ENCODE measurements at regions not wholly inside any gene's neighbourhood (a gene's known extent, or its start where the extent isn't known, plus 50 kb on each side); places are given as distances from the start of the nearest gene placed in this dataset.

DNA sequence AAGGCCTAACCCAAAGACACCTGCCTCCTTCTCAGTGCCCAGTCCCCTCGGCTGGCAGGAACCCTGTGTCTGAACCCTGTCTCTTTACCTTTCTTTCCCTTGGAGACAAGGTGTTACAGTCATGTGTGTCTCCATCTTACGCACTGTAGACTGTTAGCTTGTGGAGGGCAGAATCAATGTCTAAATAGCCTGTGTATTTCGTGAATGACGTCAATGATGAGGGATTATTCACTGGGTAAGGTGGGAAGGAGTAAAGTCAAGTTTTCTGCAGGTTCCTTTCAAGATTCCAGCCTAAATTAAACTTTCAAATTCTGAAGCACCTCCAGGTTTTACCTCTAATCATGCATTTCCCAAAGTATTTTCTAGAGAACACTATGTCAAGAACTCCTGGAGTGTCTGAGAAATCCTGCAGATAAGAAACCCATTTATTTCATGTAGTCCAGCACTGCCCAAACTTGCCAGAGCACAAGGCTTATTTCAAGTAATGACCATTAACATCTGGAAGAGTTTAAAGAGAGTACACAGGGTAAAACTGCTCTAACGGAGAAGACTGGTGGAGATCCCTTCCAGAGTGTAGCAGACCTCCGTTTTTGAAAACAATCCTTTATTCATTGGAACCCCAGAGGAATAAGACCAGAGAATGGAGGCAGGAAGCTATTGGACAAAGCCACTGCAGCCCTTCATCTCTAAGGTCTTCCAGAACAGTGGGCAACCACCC lies 72.8 kb downstream of the KCNF1 start:
- DNase-seq (ENCODE audit: low spot score), result no peak

DNA sequence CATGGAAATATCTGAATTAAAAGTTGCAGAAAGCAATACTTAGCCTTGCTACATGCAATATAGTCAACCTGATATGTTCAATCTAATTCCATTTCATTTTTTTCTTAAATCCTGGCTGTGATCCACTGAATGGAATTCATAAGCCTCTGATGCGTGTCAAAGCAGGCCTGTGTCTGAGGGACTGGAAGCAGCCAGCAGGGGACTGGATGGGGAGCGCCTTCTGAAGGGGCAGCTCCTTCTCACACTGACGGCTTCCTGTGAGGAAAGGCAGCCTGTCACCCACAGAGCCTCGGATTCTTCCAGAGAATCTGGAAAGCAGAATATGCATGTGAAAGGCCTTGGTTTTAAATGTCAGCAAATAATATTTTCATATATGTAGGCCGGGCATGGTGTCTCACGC lies 73.5 kb downstream of the KCNF1 start:
- DNase-seq (ENCODE audit: low spot score), result peak; percentile 8

DNA sequence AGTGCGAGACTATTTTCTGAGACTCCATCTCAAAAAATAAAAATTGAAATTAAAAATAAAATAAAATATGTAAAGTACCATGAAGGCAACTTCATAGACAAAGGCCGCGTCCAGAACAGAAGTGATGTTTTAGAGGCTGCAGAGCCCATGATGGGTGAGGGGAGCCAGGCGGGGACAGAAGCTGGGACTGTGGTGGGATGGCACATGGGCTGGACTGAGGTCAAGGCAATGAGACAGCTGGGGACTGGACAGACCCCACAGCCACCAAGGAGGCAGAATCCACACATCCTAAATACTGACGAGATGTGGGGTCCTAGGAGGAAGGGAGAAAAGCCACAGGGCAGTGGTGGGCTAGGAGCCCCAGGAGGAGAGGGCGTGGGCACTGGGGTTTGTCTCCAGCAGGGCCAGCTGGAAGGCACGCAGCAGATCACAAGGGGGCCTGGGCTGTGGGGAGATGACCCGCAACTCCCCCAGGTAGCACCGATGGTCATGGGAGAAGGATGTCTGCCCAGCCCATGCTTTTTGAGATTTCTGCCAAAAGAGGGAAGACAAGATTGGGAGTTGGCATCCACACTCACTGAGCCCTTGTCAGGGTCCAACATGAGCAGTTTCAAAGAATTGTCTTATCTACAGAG lies 74.3 kb downstream of the KCNF1 start:
- DNase-seq (ENCODE audit: low spot score), result peak; percentile 81

DNA sequence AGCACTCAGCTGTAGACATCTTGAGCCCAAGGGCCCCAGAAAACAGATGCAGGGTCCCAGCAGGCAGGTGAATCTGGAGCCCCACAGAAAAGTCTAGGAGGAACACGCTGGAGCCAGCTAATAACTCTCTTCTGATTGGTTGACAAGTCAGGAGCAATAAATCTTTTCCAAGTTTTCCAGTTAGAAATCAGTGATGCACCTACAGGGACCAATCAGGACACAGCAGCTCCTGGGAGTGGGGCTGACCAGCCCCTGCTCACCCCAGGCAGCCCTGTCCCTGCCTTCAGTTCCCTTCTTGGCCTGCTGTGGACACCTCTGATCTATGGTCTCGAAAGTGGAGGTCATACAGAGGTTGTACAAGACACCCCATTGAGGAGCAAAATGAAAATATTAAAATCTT lies 75.7 kb downstream of the KCNF1 start:
- DNase-seq (ENCODE audit: low spot score), result peak; percentile 49

DNA sequence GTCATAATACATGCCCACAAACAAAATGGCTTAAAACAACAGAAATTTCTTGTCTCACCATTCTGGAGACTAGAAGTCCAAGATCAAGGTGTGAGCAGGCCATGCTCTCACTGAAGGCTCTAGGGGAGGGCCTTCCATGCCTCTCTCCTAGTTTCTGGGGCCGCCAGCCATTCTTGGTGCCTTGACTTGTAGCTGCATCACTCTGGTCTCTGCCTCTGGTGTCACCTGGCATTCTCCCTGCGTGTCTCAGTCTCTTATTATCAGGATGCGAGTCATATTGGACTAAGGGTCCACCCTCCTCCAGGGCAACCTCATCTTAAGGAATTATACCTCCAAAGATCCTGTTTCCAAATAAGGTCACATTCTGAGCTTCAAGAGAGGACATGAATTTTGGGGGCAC lies 76.1 kb downstream of the KCNF1 start:
- DNase-seq (ENCODE audit: low spot score), result peak; percentile 16

DNA sequence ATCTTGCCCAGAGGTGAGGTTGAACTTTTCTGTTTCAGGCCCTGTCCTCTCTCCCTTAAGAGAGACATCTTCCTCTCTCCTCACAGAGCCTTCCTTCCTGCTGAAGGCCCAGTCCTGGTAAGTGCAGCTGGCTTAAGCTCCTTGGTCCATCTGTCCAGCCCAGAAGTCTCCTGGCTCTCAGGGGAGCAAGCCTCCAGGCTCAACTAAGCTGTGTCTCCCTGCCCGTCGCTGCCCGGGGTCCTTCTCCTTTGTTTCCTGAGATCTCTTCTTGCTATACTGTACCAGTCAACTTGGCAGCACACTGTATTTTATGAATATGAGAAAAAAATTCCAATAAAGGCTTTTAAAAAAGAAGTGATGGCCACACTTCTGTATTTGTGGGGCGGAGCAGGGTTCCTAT lies 77.4 kb downstream of the KCNF1 start:
- peak; percentile 49 for DNase-seq (ENCODE audit: low spot score)

DNA sequence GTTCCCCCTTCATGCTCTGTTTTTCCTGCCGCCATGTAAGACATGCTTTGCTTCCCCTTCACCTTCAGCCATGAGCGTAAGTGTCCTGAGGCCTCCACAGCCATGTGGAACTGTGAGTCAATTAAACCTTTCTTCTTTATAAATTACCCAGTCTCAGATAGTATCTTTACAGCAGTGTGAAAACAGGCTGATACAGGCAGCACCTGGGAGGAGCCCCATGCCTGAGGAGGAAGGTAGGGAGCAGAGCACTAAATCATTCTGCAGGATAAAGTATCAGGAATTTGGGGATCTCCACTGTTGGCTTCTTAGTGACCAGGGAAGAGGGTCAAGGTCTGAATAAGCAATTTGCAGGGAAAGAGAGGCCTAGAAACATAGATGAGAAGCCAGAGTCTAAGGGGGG lies 78.0 kb downstream of the KCNF1 start:
- peak; percentile 35 for DNase-seq (ENCODE audit: low spot score)

DNA sequence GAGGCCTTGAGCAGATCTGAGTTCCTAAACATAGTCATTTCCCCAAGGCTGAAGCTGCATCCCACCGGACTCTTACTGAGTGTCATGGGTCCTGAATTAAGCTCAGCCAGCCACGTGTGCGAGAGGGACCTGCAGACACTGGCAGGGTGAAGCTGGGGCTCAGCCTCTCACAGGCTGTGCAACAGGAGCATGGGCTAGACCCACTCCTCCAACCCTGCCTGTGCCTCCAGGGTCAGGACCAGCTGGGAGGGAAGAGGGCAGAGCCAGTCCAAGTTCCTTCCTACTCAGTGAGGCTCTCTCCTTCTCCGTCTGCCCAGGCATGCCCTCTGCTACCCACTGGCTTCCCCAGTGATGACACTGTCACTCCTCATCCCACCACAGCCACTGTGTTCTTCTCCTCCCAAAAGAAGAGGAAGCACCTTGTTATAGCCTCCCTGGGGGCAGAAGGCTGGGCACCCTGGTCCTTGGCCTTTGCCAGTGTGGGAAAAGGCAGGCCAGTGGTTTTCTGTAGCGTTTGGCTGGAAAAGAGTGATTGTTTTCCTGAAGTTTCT lies 78.9 kb downstream of the KCNF1 start:
- peak; percentile 62 for DNase-seq (ENCODE audit: low spot score)

DNA sequence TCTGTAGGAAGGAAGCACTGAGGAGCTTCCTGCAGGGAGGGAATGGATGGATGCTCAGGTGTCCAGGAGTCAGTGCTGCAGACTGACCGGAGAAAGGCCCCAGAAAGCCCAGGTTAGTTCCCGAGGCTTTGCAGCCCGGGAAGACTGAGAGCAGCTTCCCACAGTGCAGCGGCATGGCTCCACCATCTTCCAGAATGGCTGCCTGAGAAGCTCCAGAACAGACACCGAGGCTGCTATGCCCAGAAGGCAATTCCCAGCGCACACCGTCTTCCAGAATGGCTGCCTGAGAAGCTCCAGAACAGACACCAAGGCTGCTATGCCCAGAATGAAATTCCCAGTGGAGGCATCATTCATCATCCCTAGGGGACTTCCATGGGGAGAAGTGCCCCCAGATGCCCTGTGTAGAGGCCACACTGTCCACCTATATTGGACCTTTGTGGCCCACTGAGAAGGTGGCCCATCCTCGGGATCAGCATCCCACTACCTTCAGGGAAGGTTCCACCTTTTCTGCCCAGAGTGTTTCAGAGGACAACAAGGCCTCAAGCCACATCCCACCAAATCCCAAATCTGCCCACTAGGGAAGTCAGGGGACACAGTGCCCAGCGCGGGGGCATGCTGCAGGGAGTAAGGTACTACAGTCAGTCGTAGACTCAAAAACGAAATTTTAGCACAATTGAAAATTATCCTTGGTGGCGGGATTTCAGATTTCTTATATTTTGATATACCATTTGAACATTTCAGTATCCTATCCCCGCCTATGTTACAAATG lies 80.5 kb downstream of the KCNF1 start:
- DNase-seq (ENCODE audit: low spot score), result peak; percentile 60

DNA sequence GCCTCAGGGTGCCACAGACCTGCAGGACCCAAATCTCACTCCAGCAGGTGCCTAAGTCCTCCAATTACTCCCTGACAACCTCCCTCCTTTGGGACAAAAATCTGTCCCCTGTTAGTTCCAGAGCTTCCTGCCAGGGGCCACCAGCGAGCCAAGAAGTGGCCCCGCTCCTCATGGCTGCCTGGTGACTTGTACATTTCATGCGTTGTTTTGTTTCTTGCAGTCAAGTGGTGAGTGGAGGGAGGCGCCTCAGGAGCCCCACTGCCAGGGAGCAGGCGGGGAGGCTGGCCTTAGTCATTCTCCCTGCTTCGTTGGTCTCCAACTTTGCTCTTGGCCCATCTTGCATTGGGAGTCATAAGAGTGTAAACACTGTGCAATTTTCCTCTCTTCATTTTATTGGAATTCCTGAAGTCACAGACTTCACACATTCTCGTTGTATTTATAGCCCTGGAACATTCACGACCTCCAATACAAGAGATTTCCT lies 81.3 kb downstream of the KCNF1 start:
- peak; percentile 79 for DNase-seq (ENCODE audit: low spot score)

DNA sequence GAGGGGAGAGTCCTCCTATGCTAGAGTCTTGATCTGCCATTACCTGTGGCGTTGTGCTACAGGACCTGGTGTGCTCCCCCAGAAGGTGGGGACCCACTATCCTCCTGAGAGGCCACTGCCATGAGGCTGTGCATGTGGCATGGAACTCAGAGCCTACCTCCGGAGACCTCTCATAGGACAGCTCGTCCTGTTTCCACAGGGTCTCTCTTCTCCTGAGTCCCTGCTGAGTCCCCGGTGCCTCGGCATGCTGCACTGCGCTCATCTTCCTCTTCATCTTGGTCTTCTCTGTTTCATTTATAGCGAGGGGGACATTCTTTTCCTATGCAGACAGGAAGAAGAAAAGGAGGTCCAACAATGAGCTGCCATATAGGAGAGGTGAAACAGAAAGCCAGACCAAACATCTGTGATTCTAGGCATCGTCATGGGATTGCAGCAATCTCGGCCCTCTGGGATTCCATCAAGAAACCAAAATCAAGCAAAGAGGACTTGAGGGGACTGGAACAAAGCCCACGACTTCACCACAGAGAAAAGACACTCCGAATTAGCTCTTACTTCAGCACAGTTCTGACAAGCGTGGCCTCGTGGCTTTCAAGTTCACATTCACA lies 83.7 kb downstream of the KCNF1 start:
- DNase-seq (ENCODE audit: low spot score), result peak; percentile 59

DNA sequence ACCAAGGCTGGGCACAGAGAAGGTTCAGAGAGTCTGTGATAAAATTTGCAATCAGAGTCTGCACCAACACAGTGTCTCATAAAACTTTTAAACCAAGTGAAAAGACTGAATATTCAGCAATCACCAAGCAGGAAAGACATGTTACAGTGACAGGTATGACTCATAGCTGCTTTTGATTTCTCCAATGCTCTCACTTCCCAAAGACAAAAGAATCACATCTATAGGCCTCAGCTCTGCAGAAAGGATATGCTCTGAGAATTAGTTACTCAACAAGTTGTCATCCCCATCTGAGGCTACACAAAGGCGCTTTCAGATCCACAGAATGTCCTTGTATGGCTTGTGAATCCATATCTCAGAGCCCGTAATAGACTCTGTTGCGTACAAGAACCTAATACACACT lies 92.5 kb downstream of the KCNF1 start:
- no peak for DNase-seq (ENCODE audit: low spot score)

DNA sequence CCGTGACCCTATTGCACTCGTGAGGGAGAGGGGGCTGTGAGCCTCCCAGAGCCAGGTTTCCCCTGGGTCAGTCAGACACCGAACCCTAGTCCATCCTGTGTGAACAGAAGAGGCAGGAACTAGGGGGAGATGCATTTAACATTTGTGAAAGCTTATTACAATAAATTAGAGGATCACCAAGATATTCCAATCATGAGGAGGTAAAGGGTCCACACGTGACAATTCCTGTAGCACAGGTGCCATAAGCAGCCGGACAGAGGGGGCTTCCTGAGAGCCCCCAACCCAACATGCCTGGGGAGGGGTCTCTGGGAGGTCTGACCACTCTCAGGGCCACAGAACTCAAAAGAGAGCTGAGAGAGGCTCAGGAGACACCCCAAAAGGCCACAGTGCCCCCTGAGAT lies 93.3 kb downstream of the KCNF1 start:
- DNase-seq (ENCODE audit: low spot score), result no peak

DNA sequence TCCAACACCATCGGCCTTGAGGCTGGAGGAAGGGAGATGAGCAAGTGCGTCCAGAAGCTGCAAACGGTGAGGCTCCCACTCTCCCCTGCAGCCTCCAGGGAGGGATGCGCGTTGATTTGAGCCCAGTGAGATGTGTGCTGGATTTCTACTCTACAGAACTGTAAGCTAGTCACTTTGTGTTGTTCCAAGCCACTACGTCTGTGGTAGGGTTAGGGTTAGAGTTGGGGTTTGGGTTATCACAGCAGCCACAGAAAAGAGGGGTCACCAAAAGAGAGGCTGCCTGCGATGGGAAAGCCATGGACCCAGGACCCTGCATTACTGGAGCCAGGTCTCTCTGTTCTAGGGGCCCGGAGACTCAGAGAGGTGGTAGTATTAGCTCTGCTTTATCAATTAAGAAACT lies 94.5 kb downstream of the KCNF1 start:
- DNase-seq (ENCODE audit: low spot score), result peak; percentile 51

DNA sequence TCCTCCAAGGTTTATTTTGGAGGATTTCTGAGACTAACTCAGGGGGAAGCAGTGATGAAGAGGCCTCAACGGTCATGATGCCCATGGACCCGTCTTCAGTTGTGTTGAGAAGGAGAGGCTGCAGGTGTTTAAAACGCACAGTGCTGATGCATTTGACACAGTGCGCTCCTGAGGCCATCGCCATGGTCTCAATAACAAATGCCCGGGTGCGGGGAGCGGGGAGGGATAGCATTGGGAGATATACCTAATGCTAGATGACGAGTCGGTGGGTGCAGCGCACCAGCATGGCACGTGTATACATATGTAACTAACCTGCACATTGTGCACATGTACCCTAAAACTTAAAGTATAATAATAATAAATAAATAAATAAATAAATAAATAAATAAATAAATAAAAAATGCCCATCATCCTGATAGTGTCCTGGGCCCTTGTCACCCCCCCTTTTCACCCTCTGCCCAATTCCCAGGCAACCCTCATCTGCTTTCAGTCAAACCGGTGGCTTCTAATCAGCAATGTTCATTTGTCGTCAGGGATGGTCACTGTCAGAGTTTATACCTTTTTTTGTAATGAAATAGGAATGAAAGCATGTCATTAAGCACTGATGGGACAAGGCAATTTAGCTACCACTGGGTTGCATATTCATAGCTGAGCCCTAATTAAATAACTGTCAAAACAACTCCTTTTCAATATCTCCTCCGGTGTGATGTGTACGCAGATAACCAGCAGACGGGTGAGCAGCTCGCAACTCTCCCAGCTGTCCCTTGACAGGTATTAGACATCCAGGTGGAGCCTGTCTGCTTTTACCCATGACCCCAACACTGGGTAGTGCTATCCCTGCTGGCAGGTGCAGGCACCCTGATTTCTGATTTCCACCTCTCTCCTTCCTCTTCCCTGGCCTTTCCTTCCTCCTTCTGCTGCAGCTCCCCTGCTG lies 95.9 kb downstream of the KCNF1 start:
- peak; percentile 74 for DNase-seq (ENCODE audit: low spot score)

DNA sequence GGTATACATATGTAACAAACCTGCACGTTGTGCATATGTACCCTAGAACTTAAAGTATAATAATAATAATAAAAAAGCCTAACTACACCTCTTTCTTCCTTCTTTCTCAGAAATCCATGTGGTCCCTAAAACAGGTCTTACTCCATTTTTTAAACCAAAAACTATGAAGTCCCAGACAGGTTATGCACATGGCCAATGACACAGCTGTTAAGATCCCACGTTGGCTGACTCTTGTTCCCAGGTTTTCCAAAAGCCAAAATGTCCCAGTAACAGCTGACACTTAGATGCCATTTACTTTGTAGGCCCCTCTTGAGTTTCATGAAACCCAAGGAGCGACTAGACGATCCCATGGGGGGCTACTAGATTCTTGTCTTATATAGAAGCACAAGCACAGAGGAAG lies 97.0 kb downstream of the KCNF1 start:
- DNase-seq (ENCODE audit: low spot score), result peak; percentile 11

DNA sequence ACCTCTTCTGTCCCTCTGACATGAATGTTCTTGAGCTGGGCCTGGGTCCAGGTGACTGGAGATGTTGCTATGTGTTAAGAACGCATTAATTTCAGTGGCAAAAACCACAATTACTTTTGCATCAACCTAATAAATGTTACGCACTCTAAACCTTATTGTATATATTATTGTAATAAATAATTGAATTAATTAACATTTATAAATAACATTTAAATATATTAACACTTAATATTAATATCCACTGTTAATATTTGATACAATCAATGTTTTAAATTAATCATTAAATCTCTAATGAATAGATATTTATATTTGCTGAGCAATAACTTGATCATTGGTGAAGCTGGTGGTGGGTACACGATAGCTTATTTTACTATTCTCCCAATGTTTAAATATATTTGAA lies 97.4 kb downstream of the KCNF1 start:
- no peak for DNase-seq (ENCODE audit: low spot score)

DNA sequence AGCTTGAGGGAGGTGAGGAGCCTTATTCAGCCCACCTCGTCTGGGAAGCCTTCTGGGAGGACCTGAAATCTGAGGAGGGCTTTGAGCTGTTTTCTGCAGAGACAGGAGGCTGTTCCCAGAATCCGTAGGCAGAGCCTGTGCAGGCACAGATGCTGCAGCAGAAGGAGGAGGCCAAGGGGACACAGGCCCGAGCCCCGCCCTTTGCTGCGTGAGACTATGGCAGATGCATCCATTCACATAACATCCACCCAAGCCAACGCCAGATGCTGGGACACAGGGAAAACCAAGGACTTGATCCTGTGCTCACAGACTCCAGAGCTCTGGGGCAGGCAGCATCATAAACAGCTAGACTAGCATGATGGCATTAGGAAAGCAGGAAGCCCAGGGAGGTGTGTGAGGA lies 98.2 kb downstream of the KCNF1 start:
- peak; percentile 60 for DNase-seq (ENCODE audit: low spot score)

DNA sequence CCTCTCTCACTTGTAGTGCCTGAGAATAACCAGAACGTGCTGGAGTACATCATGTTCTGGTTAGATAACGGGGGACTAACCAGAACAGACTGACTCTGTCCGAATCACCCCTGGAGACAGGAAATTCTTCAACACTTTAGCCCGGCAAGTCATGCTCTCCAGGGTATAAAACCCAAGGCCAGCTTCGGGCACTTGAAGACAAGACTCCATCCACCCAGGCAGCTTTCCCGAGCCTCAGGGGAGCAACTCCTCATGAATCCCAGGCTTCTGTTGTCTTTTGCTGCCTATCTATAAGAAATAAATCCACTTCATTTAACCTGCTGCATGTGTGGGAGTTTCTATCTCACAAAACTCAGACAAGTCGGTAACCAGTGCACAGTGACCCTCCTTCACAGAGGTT lies 99.6 kb downstream of the KCNF1 start:
- peak; percentile 6 for DNase-seq (ENCODE audit: low spot score)

DNA sequence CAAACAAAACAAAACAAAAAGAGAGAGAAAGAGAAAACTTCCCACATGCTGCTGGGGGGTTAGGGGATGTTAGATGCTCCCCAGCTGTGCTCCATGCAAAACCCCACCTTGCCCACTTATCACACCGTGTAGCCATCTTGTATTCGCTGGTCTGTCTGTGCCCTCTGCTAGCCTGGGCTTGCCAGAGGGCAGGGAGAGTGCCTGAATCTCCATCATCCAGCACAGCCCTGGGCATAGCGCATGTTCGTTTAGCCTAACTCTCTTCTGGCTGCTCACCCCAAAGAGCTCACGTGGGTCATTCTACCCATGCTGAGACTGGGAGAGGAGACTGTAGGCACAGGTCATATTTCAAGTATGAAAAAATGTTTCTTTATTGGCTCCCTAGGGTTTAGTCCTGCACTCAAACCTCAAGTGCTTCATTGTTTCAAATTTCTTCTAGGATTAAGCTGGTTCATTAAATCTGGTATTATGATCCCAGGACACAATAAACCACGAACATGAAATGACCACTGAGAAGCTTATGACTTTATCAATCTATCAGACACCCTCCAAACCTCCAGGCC lies 100.5 kb downstream of the KCNF1 start:
- DNase-seq (ENCODE audit: low spot score), result peak; percentile 53

Data from mesenteric fat pad (tissue), 1 donor.